Esophagus squamous epithelium (tissue), 5 donors: ENCODE measurements at regions not wholly inside any gene's neighbourhood (a gene's known extent, or its start where the extent isn't known, plus 50 kb on each side); places are given as distances from the start of the nearest gene placed in this dataset.

Experiments used
- DNase-seq: peaks from one replicate; lab custom pipeline; 2025; lab: John Stamatoyannopoulos, UW
- H3K27ac ChIP-seq, 4 donors: fragments of 200-600 bp; sonication (generic); one replicate each; pipeline ENCODE4 v1.5.1; 2016 to 2019; ENCODE audit warnings: mild to moderate bottlenecking in 1 of 4
- H3K27me3 ChIP-seq, 4 donors: fragments of 200-600 bp; sonication (generic); 1 replicate in 3 of 4; 2 replicates in 1 of 4; pipeline versions ENCODE4 v1.5.1 to v1.6.0; 2017 to 2021; ENCODE audit warnings: antibody characterized with exemption in 1 of 4
- H3K36me3 ChIP-seq, 3 donors: fragments of 200-600 bp; sonication (generic); one replicate each; pipeline ENCODE4 v1.5.1; 2016 to 2019
- H3K4me1 ChIP-seq, 3 donors: fragments of 200-600 bp; sonication (generic); one replicate each; pipeline ENCODE4 v1.5.1; 2017 to 2019
- H3K4me3 ChIP-seq, 4 donors: fragments of 200-600 bp; sonication (generic); 1 replicate in 3 of 4; 2 replicates in 1 of 4; pipeline ENCODE4 v1.5.1; 2016 to 2019; ENCODE audit warnings: mild to moderate bottlenecking in 2 of 4, moderate library complexity in 1 of 4
- H3K9me3 ChIP-seq, 3 donors: fragments of 200-600 bp; sonication (generic); one replicate each; pipeline ENCODE4 v1.5.1; 2016 to 2019
- POLR2A ChIP-seq, 4 donors: fragments of 450-650 bp; IDR thresholded peaks; one replicate each; pipeline ENCODE4 v1.6.1; 2017; ENCODE audit warnings: antibody characterized with exemption in 4 of 4, mild to moderate bottlenecking in 4 of 4, moderate library complexity in 3 of 4
- WGBS, 2 donors: methylation state at CpG; one replicate each; pipeline ENCODE4 v1.1.5; 2018; 5-methylcytosine and 5-hydroxymethylcytosine counted together
- intact Hi-C: fragments of 100-400 bp; cut with DNase I; formaldehyde crosslinking; loops from one replicate; pipeline ENCODE4 v1.15.0; 2022
- TF ChIP-seq, protein P1 (sequence below), 6 experiments: fragments of 450-650 bp in 4 of 6; fragments of 200-600 bp in 2 of 6; sonication (generic) in 2 of 6; IDR thresholded peaks; one replicate each; pipeline ENCODE4 v1.5.1; 2016 to 2019; ENCODE audit warnings: antibody characterized with exemption in 6 of 6, mild to moderate bottlenecking in 4 of 6, moderate library complexity in 4 of 6
- donor health status: DM: yes; HTN: yes; CAD: no.

DNA sequence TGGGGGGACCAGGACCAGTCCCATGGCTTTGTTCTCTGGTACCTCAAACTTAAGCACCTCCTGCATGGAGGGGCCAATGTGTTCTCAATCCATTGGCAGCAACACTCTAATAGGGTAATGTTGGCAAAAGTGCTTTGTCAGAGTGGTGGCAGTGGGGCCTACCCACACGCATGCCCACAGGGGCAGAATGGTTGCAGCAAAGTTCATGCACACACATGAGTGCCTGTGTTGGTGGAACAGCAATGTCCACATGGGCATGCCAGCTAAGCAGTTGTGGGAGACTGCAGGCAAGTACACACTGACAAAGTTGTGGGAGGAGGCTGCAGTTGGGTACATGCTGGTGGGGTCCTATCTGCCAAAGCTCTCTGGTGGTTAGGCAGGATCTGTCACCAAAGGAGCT, 645.2 kb downstream of the ZNF385D start:
- Histone ChIP-seq H3K4me3 (no peak overlapping the region), H3K4me1 (no peaks in the 10 kb centered on the region), H3K27me3 (no peaks in the 10 kb centered on the region), H3K9me3 (peaks cover 0 to 5% (median 5%) of the 10 kb centered on the region in 3 donors), H3K27ac (no peak overlapping the region), H3K36me3 (no peaks in the 10 kb centered on the region)
- TF ChIP-seq POLR2A (IDR thresholded peaks at IDR 0.05): no peak
- TF ChIP-seq, protein P1, sequence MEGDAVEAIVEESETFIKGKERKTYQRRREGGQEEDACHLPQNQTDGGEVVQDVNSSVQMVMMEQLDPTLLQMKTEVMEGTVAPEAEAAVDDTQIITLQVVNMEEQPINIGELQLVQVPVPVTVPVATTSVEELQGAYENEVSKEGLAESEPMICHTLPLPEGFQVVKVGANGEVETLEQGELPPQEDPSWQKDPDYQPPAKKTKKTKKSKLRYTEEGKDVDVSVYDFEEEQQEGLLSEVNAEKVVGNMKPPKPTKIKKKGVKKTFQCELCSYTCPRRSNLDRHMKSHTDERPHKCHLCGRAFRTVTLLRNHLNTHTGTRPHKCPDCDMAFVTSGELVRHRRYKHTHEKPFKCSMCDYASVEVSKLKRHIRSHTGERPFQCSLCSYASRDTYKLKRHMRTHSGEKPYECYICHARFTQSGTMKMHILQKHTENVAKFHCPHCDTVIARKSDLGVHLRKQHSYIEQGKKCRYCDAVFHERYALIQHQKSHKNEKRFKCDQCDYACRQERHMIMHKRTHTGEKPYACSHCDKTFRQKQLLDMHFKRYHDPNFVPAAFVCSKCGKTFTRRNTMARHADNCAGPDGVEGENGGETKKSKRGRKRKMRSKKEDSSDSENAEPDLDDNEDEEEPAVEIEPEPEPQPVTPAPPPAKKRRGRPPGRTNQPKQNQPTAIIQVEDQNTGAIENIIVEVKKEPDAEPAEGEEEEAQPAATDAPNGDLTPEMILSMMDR (IDR thresholded peaks at IDR 0.05): no peak
- WGBS, 2 donors: no CpG with 5 or more reads among the region's 1 CpG
- DNase-seq: no peak
- intact Hi-C loops: no loop called here

DNA sequence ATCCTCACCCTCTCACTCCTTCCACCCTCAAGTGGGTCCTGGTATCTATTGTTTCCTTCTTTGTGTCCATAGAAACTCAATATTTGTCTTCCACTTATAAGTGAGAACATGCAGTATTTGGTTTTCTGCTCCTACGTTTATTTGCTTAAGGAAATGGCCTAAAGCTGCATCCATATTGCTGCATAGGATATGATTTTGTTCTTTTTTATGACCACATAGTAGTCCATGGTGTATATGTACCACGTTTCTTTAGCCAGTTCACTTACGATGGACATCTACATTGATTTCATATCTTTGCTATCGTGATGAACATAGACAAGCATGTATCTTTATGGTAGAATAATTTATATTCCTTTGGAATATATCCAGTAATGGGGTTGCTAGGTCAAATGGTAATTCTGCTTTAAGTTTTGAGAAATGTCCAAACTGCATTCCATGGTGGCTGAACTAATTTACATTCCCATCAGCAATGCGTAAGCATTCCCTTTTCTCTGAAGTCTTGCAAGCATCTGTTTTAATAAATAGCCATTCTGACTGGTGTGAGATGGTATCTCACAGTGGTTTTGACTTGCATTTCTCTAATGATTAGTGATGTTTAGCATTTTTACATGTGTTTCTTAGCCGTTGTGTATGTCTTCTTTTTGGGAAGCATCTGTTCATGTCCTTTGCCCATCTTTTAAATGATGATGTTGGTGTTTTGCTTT, 650.2 kb downstream of the ZNF385D start:
- no peaks in the 10 kb centered on the region for H3K36me3 ChIP-seq
- no peak for DNase-seq
- no peaks in the 10 kb centered on the region for H3K4me1 ChIP-seq
- H3K27ac ChIP-seq: no peak overlapping the region
- 70 to 71% methylated on average over 6 of the region's 6 CpGs for WGBS, 2 donors
- no peak for TF ChIP-seq POLR2A (IDR thresholded peaks at IDR 0.05)
- TF ChIP-seq, protein P1 (IDR thresholded peaks at IDR 0.05): no peak
- no peak overlapping the region for H3K4me3 ChIP-seq
- intact Hi-C loops: no loop called here
- peaks cover 0 to 5% (median 5%) of the 10 kb centered on the region in 3 donors for H3K9me3 ChIP-seq
- H3K27me3 ChIP-seq: no peaks in the 10 kb centered on the region

DNA sequence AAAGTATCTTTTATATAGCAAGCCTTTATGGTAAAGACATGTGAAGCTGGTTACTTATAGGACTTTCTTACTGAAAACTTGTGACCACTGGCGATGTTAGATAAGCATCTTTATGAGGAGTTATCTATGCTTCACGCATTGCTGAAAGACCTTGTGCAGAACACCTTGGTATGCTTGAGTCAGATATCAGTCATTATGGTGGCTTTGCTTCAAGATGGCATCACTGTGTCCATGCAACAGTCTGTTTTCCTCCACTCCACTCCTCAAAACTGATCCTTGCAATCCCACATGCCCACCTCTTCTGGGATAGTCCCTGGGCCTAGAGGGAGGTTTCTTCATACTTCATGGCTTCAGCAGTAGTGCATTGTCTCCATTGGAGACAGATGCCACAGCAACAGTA, 656.3 kb downstream of the ZNF385D start:
- no peak for DNase-seq
- no peaks in the 10 kb centered on the region for H3K27me3 ChIP-seq
- no peak overlapping the region for H3K27ac ChIP-seq
- H3K36me3 ChIP-seq: no peaks in the 10 kb centered on the region
- no peaks in the 10 kb centered on the region for H3K4me1 ChIP-seq
- H3K4me3 ChIP-seq: no peak overlapping the region
- 91 to 100% methylated on average over 2 of the region's 2 CpGs for WGBS, 2 donors
- no peak for TF ChIP-seq POLR2A (IDR thresholded peaks at IDR 0.05)
- TF ChIP-seq, protein P1 (IDR thresholded peaks at IDR 0.05): no peak
- H3K9me3 ChIP-seq: no peaks in the 10 kb centered on the region
- intact Hi-C loops: no loop called here

DNA sequence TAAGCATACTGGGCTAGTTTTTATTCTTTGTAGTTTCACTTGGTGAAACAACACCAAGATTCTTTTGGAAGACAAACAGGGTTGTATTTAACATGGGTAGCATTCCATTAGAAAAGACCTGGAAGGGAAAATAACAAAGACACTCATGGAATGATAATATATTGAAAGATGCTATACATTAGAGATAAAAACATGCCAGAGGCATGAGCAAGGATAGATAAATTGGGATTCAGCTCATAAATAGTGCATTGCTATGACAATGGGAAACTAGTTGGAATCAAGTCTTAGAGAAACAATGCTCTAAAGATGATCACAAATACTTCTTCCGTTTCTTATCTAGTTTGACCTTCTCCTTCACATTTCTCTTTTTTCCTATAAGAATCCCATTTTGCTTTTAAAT, 677.4 kb downstream of the ZNF385D start:
- no peaks in the 10 kb centered on the region for H3K4me1 ChIP-seq
- intact Hi-C loops: no loop called here
- DNase-seq: no peak
- WGBS, 2 donors: 59 to 80% methylated on average over 1 of the region's 1 CpG
- peaks cover 0 to 4% (median 0%) of the 10 kb centered on the region in 3 donors for H3K9me3 ChIP-seq
- H3K36me3 ChIP-seq: no peaks in the 10 kb centered on the region
- no peak for TF ChIP-seq POLR2A (IDR thresholded peaks at IDR 0.05)
- TF ChIP-seq, protein P1 (IDR thresholded peaks at IDR 0.05): no peak
- H3K4me3 ChIP-seq: no peak overlapping the region
- no peak overlapping the region for H3K27ac ChIP-seq
- no peaks in the 10 kb centered on the region for H3K27me3 ChIP-seq

DNA sequence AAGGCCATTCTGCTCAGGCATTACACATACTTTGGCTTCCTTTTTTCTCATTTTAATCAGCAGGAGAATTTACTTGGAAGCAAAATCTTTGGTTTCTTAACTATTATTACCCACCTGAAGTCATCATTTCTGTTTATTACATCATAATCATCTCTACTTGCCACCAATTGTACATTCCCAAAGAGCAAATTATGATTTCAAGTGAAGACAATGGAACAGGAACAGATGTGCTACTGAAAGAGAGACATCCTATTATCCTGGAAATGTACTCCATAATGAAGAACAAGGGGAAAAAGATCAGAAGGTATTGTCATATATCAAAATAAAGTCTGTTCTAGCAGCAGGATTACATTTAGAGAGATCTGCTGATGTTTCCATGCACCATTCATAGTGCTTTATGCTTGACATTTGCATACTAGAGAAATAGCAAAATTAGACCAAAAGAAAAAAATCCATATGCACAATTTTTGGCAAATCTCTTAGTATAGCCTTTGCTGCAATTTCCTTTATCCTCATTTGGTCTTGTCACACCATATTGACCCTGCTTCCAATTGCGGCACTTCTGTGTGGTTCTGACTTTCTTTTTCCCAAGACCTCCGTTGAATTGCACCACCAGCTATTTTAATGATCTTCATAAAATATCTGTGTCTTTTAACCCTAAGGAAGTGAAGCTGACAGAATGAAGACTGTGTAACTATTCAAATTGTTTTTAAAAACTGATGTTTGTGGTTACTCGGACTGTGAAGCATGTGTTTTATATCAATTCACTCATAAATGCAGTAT, 683.8 kb downstream of the ZNF385D start:
- Histone ChIP-seq H3K4me1 (no peaks in the 10 kb centered on the region), H3K36me3 (no peaks in the 10 kb centered on the region), H3K27ac (no peak overlapping the region), H3K27me3 (no peaks in the 10 kb centered on the region), H3K9me3 (no peaks in the 10 kb centered on the region), H3K4me3 (no peak overlapping the region)
- WGBS, 2 donors: 41 to 50% methylated on average over 3 of the region's 3 CpGs
- TF ChIP-seq, protein P1 (IDR thresholded peaks at IDR 0.05): no peak
- no peak for TF ChIP-seq POLR2A (IDR thresholded peaks at IDR 0.05)
- no peak for DNase-seq
- intact Hi-C loops: no loop called here
